GM19395 (cell line): ENCODE measurements at regions not wholly inside any gene's neighbourhood (a gene's known extent, or its start where the extent isn't known, plus 50 kb on each side); places are given as distances from the start of the nearest gene placed in this dataset.

Source experiments
- ATAC-seq: cut with Tn5 transposase; IDR thresholded peaks from one replicate; pipeline ENCODE4 v1.9.1; 2021; ENCODE audit warnings: mild to moderate bottlenecking, moderate library complexity; ENCODE audit not compliant: unreplicated experiment

DNA sequence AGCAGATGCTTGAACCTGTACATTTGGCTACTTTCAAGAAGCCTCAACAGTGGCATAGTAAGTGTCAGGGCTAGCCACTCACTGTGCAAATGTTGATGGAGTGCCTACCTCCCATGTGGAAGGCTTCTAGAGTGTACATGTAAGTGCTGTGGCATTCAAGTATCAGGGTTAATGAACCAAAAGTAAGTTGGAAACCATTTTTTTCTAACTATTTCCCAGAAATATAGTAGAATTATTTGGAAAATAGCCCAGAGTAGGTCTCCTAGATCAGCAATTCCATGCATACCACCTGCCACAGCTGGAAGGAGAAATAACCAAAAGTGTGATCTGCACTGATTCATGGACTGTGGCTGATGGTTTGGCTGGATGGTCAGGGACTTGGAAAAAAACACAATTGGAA is 53.3 kb downstream of the FOXD1 start:
- no peak for ATAC-seq

DNA sequence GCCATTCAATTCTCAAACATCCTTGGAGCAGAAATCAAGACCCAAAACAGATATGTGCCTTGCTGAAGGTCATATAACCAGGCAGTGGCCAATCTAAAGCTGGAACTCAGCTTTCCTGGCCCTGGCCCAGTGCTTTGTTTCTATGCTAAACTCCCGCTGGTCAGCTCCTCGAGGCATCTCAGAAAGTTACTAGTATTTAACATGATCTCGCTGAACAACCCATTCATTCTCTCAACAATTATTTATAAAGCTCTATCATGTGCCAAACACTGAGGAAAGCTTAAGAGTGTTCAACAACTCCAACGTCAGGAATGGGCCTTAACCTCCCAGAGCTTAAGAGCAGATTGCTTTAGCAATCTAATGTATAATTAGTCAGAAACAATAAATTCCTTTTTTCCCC is 54.0 kb downstream of the FOXD1 start:
- no peak for ATAC-seq

DNA sequence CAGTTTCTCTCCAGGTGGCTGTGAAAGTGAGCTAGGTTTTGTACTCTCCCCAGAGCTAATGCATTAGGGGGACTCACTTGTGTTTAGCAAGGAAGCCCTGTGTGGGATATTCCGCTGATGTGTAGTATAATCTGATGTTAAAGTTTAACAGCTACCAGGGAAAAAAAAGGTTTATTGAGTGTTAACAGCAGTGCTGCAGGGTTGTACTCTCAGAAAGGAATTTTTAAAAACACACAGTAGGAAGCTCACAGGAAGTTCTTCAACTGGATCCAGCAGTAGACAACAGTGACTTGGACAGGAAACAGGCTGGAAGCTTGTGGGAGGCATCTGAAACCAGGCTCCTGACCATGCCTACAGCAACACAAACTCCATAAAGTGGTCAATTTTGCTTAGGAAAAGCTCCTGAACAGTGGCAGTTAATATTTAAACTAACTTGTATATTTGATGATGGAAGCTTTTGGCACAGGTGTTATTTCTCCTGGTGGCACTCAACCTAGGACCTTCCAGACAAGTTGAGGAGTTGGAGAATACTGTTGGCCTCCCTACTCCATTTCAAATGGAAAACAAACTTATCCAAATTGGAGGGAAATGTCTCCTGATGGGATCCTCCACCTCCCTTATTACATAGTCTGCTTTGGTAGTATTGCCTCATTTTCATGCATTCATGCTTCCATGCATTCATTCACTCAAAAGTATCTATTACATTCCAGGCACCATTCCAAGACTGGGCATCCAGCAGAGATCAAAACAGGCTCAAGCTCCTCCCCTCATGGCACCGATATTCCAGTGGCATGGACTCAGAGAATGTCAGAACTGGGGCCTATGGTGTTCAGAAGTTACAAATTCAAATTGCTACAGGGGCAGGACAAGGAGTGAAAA is 54.7 kb downstream of the FOXD1 start:
- no peak for ATAC-seq

DNA sequence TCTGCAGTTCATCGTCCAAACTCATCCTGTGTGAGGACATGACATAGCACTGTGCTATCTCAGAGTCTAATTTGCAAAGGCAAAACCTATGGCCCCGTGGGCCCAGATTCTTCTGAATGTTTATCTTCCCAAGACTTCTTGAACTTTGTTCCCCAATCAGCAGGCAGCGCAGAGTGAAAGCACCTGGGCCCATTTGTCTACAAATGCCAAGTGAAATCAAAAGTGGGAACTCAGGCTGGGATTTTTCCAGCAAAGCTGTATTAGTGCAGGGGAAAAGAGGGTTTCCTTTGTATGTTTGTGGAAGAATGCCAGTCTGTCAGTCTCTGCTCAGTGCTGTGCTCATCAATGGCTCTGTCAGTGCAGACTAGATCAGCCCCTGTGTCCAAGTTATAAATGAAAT is 55.8 kb downstream of the FOXD1 start:
- no peak for ATAC-seq

DNA sequence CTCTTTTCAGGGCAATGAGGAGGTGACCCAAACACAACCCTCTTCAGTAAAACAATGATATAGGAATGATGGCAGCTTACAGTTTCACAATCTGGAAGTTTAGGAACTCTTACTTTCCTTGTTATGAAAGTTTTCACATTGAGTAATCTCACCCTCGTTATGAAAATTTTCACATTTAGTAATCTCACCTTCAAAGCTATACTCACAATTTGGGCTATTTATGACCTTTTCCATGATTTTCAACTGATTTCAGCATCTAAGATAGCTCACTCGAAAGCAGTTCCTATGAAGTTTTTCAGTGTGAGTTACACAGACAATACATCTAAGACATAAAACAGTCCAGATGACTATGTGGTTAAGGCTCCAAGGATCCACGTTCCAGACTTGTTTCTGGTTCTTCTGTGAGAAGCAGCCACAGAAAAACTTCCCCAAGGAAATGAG is 57.1 kb downstream of the FOXD1 start:
- ATAC-seq, result no peak

DNA sequence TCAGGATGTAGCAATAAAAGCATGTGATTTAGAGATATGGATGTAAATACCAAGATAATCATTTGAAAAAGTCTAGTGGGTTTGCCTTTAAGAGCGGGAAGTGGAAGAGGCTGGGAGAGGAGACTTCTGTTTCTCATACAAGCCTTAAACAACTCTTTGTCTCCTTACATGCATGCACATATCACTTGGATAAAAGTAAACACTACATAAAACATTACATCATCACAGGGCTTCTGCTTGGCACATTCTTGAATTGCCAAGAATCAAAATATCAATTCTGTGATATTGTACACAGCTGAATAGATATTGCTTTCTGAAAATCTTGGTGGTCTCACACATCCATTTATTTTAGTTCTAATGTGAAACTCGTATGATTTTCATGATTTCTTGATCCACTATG is 57.6 kb downstream of the FOXD1 start:
- no peak for ATAC-seq

DNA sequence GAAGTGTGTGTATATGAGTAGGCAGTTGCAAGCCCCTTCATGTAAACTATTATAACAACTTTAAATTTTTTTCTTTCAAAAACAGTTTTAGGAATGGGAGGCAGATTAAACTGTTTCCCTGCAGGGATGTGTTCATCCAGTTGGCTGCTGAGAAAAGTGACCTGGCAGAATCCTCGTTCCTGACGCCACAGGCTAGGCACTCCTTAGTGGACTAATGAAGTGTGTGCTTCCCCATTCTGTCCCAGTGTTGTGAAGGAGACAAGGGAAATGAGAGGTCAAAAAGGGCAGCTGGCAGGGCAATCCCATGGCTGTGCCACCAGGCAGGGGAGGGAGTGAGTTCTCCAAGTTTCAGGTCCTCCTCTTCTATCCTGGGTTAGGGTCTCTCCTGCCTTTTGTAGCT is 59.8 kb downstream of the FOXD1 start:
- ATAC-seq, result no peak

DNA sequence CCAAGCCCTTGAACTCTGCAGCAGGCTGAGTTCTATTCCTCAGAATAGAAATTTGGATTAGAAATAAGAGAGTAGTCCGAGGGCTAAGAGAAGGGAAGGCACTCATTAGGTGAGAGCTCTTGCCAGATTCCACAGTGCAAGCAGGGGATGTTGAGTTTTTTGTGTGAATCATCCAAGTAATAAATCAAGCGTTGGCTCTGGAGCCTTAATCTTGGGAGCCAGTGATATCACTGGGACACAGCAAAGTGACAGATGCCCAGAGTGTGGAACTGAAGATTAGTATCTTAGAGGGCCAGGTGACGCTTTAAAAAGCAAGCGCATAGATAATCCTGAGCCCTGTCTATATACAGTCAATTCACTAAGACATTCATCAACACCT is 60.3 kb downstream of the FOXD1 start:
- no peak for ATAC-seq

DNA sequence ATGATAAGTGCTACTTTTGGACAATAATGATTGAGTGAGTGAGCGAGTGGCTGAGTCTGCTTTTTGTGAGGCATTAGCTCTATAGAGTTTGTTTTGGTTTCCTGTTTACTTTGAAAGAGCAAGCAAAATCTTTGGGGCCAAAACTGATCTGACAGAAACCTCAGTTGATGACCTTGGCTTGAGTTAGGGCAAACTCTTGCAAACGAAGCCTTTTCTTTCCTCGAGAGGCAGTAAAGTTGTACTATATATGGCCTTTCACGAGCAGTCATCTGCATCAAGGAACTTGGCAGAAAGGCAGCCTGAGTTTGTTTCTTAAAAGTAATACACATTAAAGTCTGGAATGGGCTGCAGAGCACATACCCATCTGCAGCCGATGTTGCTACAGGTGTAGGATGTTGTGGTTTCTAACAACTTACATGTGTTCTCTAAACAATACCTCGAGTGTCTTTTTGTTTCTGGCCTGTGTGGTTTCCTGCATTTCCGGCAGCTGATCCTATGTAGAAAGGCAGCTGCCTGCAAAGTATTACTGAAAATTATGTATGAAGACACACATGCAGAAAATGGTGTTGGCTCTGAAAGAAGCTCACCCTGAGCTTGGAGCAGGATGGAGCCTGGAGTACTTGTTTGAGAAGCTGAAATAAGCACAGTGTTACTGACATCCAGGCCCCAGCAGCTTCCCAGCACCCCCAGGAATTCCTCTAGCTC is 60.8 kb downstream of the FOXD1 start:
- peak; percentile 92 for ATAC-seq

DNA sequence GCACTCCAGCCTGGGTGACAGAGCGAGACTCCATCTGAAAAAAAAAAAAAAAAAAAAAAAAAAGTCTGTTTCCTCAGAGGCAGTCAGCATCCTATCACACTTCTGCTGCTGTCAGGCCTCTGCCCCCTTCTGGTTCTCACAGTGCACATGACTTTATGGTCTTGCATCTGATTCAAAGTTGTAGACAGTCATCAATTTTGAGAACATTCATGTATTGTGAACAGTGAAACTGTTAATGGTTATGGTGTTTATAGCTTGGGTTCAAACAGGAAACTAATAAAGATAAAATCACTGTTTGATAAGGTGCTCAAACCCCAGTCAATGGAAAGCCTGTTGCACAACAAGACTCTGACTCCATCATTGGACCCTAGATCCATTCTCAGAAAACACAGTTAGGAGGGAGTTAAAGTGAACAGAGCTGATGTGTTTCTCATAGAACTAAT is 61.4 kb downstream of the FOXD1 start:
- ATAC-seq, result peak; percentile 37

DNA sequence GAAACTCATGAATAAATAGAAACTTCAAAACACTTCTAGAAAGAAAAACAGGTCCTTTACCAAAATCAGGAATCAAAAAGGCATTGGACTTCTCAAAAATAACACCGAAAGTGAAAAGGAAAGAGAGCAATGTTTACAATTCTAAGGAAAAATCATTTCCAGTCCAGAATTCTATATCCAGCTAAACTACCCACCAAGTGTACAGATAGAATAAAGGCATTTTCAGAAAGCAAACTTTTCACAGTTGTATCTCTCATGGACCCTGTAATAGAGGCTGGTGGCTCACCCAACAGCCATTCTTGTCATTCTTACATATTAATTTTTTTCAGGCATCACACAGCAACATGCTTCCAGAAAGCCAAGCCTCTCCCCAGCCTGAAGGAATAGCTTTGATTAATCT is 63.7 kb downstream of the FOXD1 start:
- no peak for ATAC-seq

DNA sequence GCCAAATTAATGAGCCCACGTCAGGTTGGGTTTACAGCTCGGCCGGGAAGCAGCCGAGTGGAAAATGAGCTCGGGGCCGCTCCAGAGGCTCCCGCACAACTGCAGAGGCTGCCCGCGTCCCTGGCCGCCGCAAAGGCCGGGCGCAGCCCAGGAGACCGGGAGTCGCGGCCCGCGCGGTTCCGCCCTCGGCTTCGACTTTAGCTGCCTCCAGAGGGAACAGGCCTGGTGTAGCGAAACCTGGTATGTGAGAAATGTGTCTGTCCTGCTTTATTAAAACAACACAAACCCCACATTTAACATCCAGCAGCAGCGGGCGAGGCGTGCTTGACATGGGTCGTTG is 66.2 kb downstream of the FOXD1 start:
- no peak for ATAC-seq

DNA sequence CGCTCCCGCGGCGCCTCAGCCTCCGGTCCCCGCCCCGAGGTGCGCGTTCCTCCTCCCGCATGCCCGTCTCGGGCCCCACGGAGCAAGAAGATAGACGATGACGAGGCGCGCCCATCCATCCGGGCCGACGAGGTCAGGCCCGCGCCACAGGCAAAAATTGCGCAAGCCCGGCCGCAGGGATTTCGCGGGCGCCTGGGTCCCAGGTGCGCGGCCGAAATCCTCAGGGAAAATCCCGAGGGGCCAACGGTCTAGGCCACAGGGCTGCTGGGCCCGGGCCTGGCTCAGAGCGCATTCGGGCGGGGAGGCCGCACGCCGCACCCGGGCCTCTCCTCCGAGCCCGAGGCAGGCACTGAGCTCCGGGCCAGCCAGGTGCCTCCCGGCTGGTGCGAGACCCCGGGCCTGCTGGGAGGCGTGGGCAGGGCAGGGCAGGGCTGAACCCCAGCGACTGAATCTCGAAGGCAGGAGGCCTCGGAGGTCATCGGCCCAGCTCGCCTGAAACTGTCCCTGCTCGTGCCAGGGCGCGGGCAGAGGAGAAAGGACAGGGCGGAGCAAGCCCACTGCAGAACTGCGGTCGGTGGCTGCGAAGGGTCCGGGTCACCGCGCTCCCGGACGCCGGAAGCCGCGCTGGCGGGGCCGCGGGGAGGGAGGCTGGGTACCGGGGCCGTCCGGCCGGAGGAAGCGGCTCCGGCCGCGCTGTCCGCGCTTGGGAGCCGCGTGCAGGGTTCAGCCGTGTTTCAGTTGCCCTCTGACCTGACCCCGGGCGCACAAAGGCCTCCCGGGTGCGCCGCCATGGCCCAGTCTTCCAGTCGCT is 66.8 kb downstream of the FOXD1 start:
- no peak for ATAC-seq

DNA sequence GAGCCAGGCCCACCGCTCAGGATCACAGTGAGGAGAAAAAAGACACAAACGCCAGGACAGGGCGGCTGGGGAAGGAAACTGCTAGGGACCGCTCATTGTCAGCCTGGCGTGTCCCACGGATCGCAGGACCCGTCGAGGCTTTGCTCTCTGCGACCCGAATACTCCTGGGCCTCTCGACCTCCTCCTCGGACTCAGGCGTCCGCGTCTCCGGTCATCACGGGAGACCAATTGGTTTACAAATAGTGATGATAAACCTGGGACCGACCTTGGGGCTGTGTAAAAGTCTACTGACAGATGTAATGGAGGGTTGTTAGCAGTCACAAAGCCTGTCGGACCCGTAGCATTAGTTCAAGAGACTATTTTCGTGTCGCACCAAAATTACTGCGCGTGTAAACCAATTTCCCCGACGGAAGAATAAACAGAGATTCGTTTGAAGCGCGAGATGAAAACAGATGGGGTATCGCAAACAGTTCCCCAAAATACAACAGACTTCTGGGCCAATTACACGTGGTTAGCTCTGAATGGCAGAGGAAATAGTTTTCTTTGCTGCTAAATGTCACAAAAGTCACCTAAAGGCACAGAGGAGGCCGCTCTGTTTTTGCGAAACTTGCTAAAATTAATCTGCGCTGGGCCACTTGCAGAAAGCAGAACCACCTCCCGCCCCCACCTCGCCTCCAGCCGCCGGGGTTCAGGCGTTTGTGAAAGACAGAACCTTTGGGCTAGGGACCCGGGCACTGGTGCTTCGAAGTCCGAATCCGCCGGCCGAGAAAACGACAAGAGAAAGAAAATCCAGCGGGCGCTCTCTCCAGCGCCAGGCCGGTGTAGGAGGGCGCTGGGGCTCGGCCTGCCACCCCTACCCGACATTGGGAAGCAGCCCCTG is 67.6 kb downstream of the FOXD1 start:
- no peak for ATAC-seq

DNA sequence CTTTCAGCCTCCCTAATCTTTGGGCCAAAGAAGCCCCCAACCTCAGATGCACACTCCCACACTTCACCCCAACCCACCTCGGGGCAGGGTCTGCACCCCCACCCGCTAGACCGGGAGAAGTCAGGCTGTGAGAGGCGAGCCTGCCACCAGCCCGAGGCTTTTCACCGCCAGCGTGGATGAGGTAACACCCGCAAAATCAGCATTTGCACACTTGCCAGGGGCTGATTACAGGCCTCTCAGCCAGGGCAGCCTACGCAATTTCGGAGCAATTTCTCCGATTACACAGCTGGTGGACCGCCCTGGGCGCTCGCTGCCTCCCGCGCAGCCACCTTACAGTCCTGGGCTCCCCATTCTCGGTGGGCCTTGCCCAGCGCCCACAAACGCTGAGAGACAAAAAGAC is 68.5 kb downstream of the FOXD1 start:
- ATAC-seq, result no peak

DNA sequence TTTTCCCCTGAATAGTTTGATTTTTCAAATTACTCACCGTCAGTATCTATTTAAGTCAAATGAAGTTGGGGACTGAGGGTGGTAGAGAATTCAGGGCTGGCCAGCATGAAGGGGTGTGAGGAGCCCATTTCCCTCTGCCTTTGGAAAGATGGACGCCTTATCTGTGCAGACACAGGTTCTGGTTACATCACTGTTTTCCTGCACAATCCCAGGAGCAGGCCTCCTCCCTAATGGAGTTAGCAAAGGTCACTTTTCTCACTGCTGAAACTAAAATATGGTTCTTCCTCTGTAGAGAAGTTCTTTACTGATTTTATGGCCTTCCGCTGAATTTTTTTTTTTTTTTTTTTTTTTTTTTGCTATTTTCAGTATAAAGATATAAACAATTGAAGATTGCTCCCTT is 69.1 kb downstream of the FOXD1 start:
- no peak for ATAC-seq

DNA sequence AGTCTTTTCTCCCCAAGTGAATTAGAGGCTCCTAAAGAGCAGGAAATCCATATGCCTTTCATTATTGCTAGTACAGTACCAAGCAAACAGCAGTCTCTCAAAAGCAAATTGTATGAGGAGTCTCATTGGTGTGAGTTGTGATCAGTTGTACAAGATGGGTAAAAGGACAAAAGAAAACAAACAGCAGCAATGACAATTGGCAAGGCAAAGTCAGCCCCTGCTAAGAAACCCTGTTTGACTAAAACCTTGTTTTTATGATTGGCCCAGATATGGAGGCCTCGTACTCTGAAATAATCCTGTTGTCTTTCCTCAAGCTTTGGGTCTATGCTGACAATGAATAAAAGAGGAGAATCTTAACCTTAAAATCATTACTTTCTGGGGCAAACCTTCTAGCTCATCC is 69.8 kb downstream of the FOXD1 start:
- ATAC-seq, result no peak

DNA sequence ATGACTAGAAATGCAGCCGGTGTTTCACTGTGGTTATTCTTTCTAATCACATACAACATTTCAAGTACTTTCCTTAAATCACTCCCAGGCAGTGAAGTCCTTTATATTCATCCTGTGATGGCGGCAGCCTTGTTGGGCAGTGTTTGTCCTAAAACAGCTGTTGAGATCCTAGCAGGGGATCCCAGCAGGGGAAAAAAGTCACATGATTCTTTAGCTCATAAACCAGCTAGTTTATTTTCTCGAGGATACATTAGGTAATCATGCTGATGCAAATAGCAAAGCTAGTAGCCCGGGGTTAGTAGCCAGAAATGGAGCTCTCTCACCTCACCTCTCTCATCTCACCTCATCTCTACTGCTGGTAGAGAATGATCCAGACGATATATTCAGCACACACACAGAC is 70.5 kb downstream of the FOXD1 start:
- no peak for ATAC-seq

DNA sequence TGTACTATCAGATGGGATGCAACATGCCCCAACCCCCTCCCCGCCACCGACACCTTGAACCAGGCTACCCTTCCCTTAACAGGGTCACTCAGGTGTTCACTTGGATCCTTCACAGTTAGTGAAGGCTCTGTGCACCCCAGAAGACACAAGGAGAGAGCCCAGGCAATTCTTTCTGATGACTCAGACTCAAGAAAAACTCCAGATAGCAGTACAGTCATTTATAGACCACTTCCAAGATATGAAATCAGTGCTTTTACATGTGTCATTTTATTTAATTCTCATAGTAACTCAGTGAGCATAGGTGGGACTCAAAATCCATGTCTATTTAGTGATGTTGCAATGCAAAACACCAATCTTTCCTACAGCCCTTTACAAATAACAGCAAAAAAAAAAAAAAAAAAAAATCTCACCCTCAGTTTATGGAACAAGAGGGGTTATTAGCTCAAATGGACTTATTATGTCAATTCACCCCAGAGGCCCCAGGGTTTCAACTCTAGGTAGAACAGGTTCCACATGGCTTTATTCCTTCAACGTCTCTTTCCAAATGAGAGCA is 71.9 kb downstream of the FOXD1 start:
- ATAC-seq, result no peak

DNA sequence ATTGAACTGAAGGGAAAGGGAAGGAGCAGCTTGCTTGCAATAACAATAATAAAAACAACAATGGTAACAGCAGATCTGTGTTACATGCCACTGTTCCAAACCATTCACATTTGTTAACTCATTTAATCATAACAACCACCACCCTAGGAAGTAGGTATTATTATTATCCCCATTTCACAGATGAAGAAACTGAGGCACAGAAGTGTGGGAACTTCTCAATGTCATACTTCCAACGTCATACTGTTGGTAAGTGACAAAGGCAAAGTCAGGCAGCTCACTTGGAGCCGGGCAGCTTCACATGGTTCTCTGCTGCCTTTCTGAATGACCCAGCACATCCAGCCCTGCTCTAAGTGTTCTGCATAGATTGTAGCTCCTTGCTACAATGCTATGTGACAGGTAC is 72.6 kb downstream of the FOXD1 start:
- ATAC-seq, result no peak

DNA sequence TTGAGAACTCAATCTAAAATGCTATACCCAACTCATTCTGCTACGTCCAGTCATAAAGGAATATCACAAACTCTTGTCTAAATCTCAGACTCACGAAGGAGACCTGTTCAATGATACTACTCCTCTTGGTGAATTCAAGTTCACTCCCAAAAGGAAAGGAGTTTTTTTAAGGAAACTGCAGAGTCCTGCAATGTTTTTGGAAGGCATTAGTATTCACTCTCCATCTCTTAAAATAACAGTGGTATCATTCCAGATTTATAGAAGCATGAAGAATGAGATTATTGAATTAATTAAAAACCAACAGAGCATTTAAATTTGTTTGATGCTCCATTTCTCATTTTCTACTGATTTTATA is 73.4 kb downstream of the FOXD1 start:
- no peak for ATAC-seq
